CD14-positive monocyte (primary cell): ENCODE measurements at regions not wholly inside any gene's neighbourhood (a gene's known extent, or its start where the extent isn't known, plus 50 kb on each side); places are given as distances from the start of the nearest gene placed in this dataset.

Experiments used
- DNase-seq, 3 donors: peaks; one replicate each; pipeline ENCODE4 v3.0.0-alpha.2; 2011 to 2022
- H2AFZ ChIP-seq: 2 replicates; pipeline ENCODE4 v1.6.0; 2012; ENCODE audit warnings: mild to moderate bottlenecking, low read depth, low read length, inconsistent platforms; ENCODE audit not compliant: insufficient read depth, poor library complexity, severe bottlenecking
- H3K27ac ChIP-seq, 2 donors: 1 replicate in 1 of 2; 2 replicates in 1 of 2; pipeline ENCODE4 v1.5.1; 2012 to 2013; ENCODE audit warnings: low read length in 2 of 2, control low read depth in 1 of 2, inconsistent platforms in 1 of 2, low read depth in 1 of 2, mild to moderate bottlenecking in 1 of 2
- H3K27me3 ChIP-seq, 2 donors: one replicate each; pipeline versions ENCODE4 v1.6.0 to v1.6.1; 2011 to 2013; ENCODE audit warnings: low read length in 2 of 2; ENCODE audit not compliant: control insufficient read depth in 2 of 2, insufficient read depth in 2 of 2
- H3K36me3 ChIP-seq, 2 donors: replicated peaks in 1 of 2; 1 replicate in 1 of 2; 2 replicates in 1 of 2; pipeline versions ENCODE4 v1.5.1 to v1.6.1; 2012 to 2013; ENCODE audit warnings: low read length in 2 of 2, control low read depth in 1 of 2, inconsistent platforms in 1 of 2, mild to moderate bottlenecking in 1 of 2; ENCODE audit not compliant: insufficient read depth in 2 of 2, control insufficient read depth in 1 of 2
- H3K4me1 ChIP-seq, 2 donors: 1 replicate in 1 of 2; 2 replicates in 1 of 2; pipeline versions ENCODE4 v1.5.1 to v1.6.1; 2012 to 2013; ENCODE audit warnings: low read length in 2 of 2, control low read depth in 1 of 2, inconsistent platforms in 1 of 2, mild to moderate bottlenecking in 1 of 2, moderate library complexity in 1 of 2; ENCODE audit not compliant: insufficient read depth in 2 of 2, control insufficient read depth in 1 of 2
- H3K4me2 ChIP-seq: replicated peaks from 2 replicates; pipeline ENCODE3; 2012; ENCODE audit warnings: low read length, moderate library complexity, mild to moderate bottlenecking; ENCODE audit not compliant: poor library complexity, severe bottlenecking; ENCODE audit errors: extremely low read depth
- H3K4me3 ChIP-seq, 3 experiments: fragments of 200-600 bp in 1 of 3; sonication (generic) in 1 of 3; replicated peaks in 1 of 3; 1 replicate in 2 of 3; 2 replicates in 1 of 3; pipeline ENCODE4 v1.5.1; 2011 to 2013; ENCODE audit warnings: low read length in 3 of 3, mild to moderate bottlenecking in 3 of 3, control low read depth in 2 of 3, low read depth in 2 of 3, inconsistent platforms in 1 of 3, moderate library complexity in 1 of 3
- H3K79me2 ChIP-seq: 2 replicates; pipeline ENCODE4 v1.6.0; 2012; ENCODE audit warnings: mild to moderate bottlenecking, control low read depth, inconsistent platforms, low read length, moderate library complexity; ENCODE audit not compliant: insufficient read depth
- H3K9ac ChIP-seq: 2 replicates; pipeline ENCODE4 v1.6.0; 2017; ENCODE audit warnings: low read length, mild to moderate bottlenecking; ENCODE audit not compliant: insufficient read depth, poor library complexity, severe bottlenecking
- H3K9me3 ChIP-seq, 2 donors: replicated peaks in 1 of 2; 1 replicate in 1 of 2; 2 replicates in 1 of 2; pipeline versions ENCODE4 v1.5.1 to v1.6.1; 2012 to 2013; ENCODE audit warnings: low read length in 2 of 2, control low read depth in 1 of 2; ENCODE audit not compliant: control insufficient read depth in 1 of 2, insufficient read depth in 1 of 2
- H4K20me1 ChIP-seq: 2 replicates; pipeline ENCODE4 v1.6.0; 2012; ENCODE audit warnings: mild to moderate bottlenecking, low read length, control low read depth, moderate library complexity; ENCODE audit not compliant: insufficient read depth
- H3K27ac Mint-ChIP-seq, 7 donors: one replicate each; pipeline ENCODE4 v1.8.0; 2020; ENCODE audit warnings: mild to moderate bottlenecking in 7 of 7, mixed read lengths in 7 of 7, moderate library complexity in 6 of 7, inconsistent platforms in 2 of 7
- H3K27me3 Mint-ChIP-seq, 3 donors: one replicate each; pipeline ENCODE4 v1.8.0; 2021 to 2022; ENCODE audit warnings: low read depth in 3 of 3, mild to moderate bottlenecking in 3 of 3, mixed read lengths in 3 of 3, moderate library complexity in 3 of 3, inconsistent platforms in 1 of 3
- H3K36me3 Mint-ChIP-seq, 2 donors: one replicate each; pipeline ENCODE4 v1.8.0; 2020; ENCODE audit warnings: mixed read lengths in 2 of 2, inconsistent platforms in 1 of 2, mild to moderate bottlenecking in 1 of 2
- H3K4me1 Mint-ChIP-seq: one replicate; pipeline ENCODE4 v1.8.0; 2020; ENCODE audit warnings: mild to moderate bottlenecking, mixed read lengths
- H3K4me3 Mint-ChIP-seq, 2 donors: one replicate each; pipeline ENCODE4 v1.8.0; 2020; ENCODE audit warnings: mild to moderate bottlenecking in 2 of 2, mixed read lengths in 2 of 2, moderate library complexity in 1 of 2
- H3K9me3 Mint-ChIP-seq, 7 donors: one replicate each; pipeline ENCODE4 v1.8.0; 2020 to 2022; ENCODE audit warnings: mixed read lengths in 7 of 7, mild to moderate bottlenecking in 6 of 7, moderate library complexity in 6 of 7, inconsistent platforms in 2 of 7
- CTCF ChIP-seq: fragments of 200-600 bp; IDR thresholded peaks from one replicate; pipeline ENCODE4 v1.8.0; 2022; ENCODE audit warnings: antibody characterized with exemption, mild to moderate bottlenecking
- WGBS: methylation state at CpG from one replicate; pipeline ENCODE4 v1.1.5; 2013; ENCODE audit warnings: missing lambda C conversion rate; ENCODE audit not compliant: insufficient coverage; 5-methylcytosine and 5-hydroxymethylcytosine counted together
- intact Hi-C, 2 donors: fragments of 100-400 bp; cut with micrococcal nuclease; formaldehyde crosslinking; loops; one replicate each; pipeline versions ENCODE4 v1.15.0 to v1.15.1; 2023

- Mint-ChIP-seq H3K27me3 (peaks cover 0 to 2% (median 0%) of the 10 kb centered on the region in 3 donors), H3K27ac (no peak overlapping the region), H3K4me1 (no peaks in the 10 kb centered on the region), H3K9me3 (peaks cover 0 to 6% (median 4%) of the 10 kb centered on the region in 7 donors), H3K36me3 (no peaks in the 10 kb centered on the region), H3K4me3 (no peak overlapping the region)
- Histone ChIP-seq H3K4me3 (no peak overlapping the region), H3K9ac (no peak overlapping the region), H3K36me3 (no peaks in the 10 kb centered on the region), H3K4me2 (no peak overlapping the region), H3K27ac (no peak overlapping the region), H3K9me3 (peaks cover 0 to 3% of the 10 kb centered on the region in 2 donors), H2AFZ (no peak overlapping the region), H4K20me1 (no peaks in the 10 kb centered on the region), H3K27me3 (no peaks in the 10 kb centered on the region), H3K4me1 (no peaks in the 10 kb centered on the region), H3K79me2 (no peaks in the 10 kb centered on the region)
- no peak for TF ChIP-seq CTCF
- no peak for DNase-seq
- WGBS = no CpG with 5 or more reads among the region's 7 CpGs
- intact Hi-C loops = no loop called here
These were observed 1097.6 kb downstream of the TBC1D22A start for GRCh38 chr22:47859881-47860525.

- peaks cover 0 to 3% (median 2%) of the 10 kb centered on the region in 3 donors for H3K27me3 Mint-ChIP-seq
- no peaks in the 10 kb centered on the region for H3K36me3 Mint-ChIP-seq
- peaks cover 0 to 6% (median 3%) of the 10 kb centered on the region in 7 donors for H3K9me3 Mint-ChIP-seq
- Histone ChIP-seq H4K20me1 (no peaks in the 10 kb centered on the region), H3K9me3 (peaks cover 0 to 2% of the 10 kb centered on the region in 2 donors), H3K36me3 (no peaks in the 10 kb centered on the region), H3K27me3 (no peaks in the 10 kb centered on the region), H3K4me2 (no peak overlapping the region), H3K9ac (no peak overlapping the region), H3K79me2 (no peaks in the 10 kb centered on the region), H3K4me1 (no peaks in the 10 kb centered on the region), H3K4me3 (no peak overlapping the region), H2AFZ (no peak overlapping the region), H3K27ac (no peak overlapping the region)
- H3K4me1 Mint-ChIP-seq = no peaks in the 10 kb centered on the region
- H3K27ac Mint-ChIP-seq = no peak overlapping the region
- intact Hi-C loops = no loop called here
- no peak overlapping the region for H3K4me3 Mint-ChIP-seq
- TF ChIP-seq CTCF = no peak
- DNase-seq = no peak
These were observed 1096.4 kb downstream of the TBC1D22A start for GRCh38 chr22:47858773-47859306.
